ENCODE measurements at regions not wholly inside any gene's neighbourhood (a gene's known extent, or its start where the extent isn't known, plus 50 kb on each side); places are given as distances from the start of the nearest gene placed in this dataset.

DNA sequence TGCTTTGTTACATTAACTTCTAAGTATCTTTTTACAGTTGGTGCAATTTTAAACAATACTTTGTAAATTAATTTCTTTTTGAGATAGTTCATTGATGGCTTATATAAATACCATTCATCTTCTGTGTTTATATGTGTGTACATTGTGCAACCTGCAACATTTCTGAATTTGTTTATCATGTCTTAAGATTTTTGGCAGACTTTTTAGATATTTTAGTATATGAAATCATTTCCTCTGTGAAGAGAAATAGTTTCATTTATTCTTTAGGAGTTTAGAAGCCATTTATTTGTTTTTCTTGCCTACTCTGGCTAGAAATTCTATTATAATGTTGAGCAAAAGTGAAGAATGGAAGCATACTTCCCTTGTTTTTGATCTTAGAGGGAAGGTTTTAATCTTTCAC lies 337.8 kb upstream of the DSEL start:
- H3K9me3 ChIP-seq: peaks cover 0 to 4% (median 0%) of the 10 kb centered on the region in 4 donors
- no peak for TF ChIP-seq EP300 (IDR thresholded peaks at IDR 0.05)
- no peak for TF ChIP-seq POLR2A (IDR thresholded peaks at IDR 0.05)
- TF ChIP-seq, protein P1, sequence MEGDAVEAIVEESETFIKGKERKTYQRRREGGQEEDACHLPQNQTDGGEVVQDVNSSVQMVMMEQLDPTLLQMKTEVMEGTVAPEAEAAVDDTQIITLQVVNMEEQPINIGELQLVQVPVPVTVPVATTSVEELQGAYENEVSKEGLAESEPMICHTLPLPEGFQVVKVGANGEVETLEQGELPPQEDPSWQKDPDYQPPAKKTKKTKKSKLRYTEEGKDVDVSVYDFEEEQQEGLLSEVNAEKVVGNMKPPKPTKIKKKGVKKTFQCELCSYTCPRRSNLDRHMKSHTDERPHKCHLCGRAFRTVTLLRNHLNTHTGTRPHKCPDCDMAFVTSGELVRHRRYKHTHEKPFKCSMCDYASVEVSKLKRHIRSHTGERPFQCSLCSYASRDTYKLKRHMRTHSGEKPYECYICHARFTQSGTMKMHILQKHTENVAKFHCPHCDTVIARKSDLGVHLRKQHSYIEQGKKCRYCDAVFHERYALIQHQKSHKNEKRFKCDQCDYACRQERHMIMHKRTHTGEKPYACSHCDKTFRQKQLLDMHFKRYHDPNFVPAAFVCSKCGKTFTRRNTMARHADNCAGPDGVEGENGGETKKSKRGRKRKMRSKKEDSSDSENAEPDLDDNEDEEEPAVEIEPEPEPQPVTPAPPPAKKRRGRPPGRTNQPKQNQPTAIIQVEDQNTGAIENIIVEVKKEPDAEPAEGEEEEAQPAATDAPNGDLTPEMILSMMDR (IDR thresholded peaks at IDR 0.05): no peak
- no peak overlapping the region for H3K27ac ChIP-seq
- no peaks in the 10 kb centered on the region for H3K36me3 ChIP-seq
- H3K4me3 ChIP-seq: no peak overlapping the region
- H3K4me1 ChIP-seq: no peaks in the 10 kb centered on the region
- DNase-seq (ENCODE audit: low spot score in 2 of 2): no peak
- H3K27me3 ChIP-seq: no peaks in the 10 kb centered on the region

DNA sequence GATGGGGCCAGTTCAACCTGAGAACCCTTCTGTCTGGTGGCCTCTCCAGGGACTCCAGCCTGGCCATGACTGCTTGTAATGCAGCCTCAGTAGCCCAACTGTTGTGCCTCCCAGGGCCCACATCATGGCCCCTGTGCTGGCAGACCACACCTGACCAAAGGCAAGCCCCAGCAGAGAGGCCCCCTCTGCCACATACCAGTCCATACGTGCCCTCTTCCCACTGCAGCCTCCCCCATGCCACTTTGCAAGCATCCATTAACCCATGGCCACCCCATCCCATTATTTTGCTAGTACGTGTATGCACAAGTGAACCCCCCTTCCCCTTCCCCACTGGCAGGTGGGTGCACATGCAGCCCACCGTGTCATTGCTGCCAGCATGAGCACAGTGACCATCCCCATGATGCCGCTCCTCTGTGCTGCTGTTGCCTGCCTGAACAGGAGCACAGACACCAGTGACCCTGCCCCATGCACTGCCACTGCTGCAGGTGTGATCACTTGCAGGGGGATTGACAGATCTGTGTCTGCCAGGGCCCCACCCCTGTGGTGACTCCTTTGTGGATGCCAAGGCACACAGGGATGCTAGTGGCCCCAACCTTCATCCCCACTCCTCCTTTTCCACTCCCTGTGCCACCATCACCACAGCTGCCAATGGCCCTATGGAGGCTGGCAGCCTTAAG lies 330.0 kb upstream of the DSEL start:
- WGBS, 2 donors: 94 to 96% methylated on average over 4 of the region's 4 CpGs
- H3K4me1 ChIP-seq: no peaks in the 10 kb centered on the region
- H3K27me3 ChIP-seq: no peaks in the 10 kb centered on the region
- H3K9me3 ChIP-seq: no peaks in the 10 kb centered on the region
- no peaks in the 10 kb centered on the region for H3K36me3 ChIP-seq
- DNase-seq (ENCODE audit: low spot score in 2 of 2): no peak
- H3K27ac ChIP-seq: no peak overlapping the region
- TF ChIP-seq EP300 (IDR thresholded peaks at IDR 0.05) (no peak), POLR2A (IDR thresholded peaks at IDR 0.05) (no peak)
- TF ChIP-seq, protein P1 (IDR thresholded peaks at IDR 0.05): no peak
- H3K4me3 ChIP-seq: no peak overlapping the region

DNA sequence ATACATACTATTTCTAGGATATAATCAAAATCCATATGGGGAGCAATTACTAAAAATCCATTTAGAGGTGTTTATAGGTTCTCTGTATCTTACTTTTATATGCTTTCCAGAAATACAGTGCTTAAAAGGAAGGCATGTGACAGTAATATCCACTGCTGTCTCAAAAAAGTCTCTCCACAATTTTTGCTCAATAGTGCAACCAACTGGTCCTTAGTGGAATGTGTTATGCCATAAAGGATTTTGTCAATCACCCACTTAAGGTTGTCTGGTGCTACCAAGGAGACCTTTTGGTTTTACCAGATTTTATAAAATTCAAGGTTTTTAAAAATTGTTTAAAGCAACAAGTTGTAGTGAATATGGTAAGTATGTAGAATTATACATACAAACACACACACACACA lies 328.5 kb upstream of the DSEL start:
- no peaks in the 10 kb centered on the region for H3K36me3 ChIP-seq
- no peaks in the 10 kb centered on the region for H3K4me1 ChIP-seq
- no peak for DNase-seq (ENCODE audit: low spot score in 2 of 2)
- H3K9me3 ChIP-seq: no peaks in the 10 kb centered on the region
- no peak overlapping the region for H3K4me3 ChIP-seq
- no peaks in the 10 kb centered on the region for H3K27me3 ChIP-seq
- H3K27ac ChIP-seq: no peak overlapping the region
- TF ChIP-seq, protein P1 (IDR thresholded peaks at IDR 0.05): no peak
- no peak for TF ChIP-seq POLR2A (IDR thresholded peaks at IDR 0.05)
- no peak for TF ChIP-seq EP300 (IDR thresholded peaks at IDR 0.05)

DNA sequence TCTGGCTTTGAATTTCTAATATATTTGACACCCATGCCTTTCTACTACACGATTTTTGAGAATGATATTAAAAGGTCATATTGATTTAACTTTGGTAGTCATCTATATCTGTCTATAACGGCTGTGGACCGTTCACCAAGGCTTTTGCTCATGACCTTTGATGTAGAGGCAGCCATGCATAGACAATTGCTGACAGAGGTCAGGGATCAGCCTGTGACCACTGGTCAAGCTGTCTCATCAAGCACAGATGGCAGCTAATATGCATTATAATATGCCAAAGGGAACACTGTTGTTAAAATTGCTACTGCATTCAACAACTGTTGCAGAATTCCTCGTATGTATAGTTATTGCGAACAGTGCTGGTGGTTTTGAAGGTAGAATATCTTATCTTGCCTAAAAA lies 323.9 kb upstream of the DSEL start:
- TF ChIP-seq POLR2A (IDR thresholded peaks at IDR 0.05) (no peak), EP300 (IDR thresholded peaks at IDR 0.05) (no peak)
- TF ChIP-seq, protein P1 (IDR thresholded peaks at IDR 0.05): no peak
- Histone ChIP-seq H3K27ac (no peak overlapping the region), H3K4me1 (no peaks in the 10 kb centered on the region), H3K4me3 (no peak overlapping the region), H3K36me3 (no peaks in the 10 kb centered on the region), H3K9me3 (no peaks in the 10 kb centered on the region), H3K27me3 (no peaks in the 10 kb centered on the region)
- 51 to 61% methylated on average over 5 of the region's 5 CpGs for WGBS, 2 donors
- no peak for DNase-seq (ENCODE audit: low spot score in 2 of 2)

DNA sequence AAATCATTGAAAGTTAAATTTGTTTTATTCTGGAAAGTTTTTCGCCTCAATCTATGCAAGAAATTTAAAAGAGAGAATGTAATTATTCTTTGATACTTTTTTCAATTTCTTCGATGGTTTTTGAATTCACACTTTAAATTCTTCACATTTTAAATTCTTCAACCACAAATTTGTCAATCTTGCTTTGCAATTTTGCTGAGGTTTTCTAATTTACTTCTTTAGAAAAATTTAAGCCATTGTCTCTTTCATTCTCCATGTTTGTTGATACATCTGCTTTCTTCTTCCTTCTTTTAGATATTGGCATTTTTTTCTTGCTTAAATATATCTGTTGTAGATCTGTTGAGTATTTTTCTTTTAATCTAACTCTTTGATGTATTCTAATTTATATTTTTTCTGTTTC lies 301.9 kb upstream of the DSEL start:
- 61 to 64% methylated on average over 2 of the region's 2 CpGs for WGBS, 2 donors
- H3K27ac ChIP-seq: no peak overlapping the region
- no peak for DNase-seq (ENCODE audit: low spot score in 2 of 2)
- H3K4me1 ChIP-seq: no peaks in the 10 kb centered on the region
- no peaks in the 10 kb centered on the region for H3K9me3 ChIP-seq
- H3K27me3 ChIP-seq: no peaks in the 10 kb centered on the region
- TF ChIP-seq, protein P1 (IDR thresholded peaks at IDR 0.05): no peak
- TF ChIP-seq POLR2A (IDR thresholded peaks at IDR 0.05) (no peak), EP300 (IDR thresholded peaks at IDR 0.05) (no peak)
- no peak overlapping the region for H3K4me3 ChIP-seq
- no peaks in the 10 kb centered on the region for H3K36me3 ChIP-seq
